Liver (tissue), 3 donors: ENCODE measurements at regions not wholly inside any gene's neighbourhood (a gene's known extent, or its start where the extent isn't known, plus 50 kb on each side); places are given as distances from the start of the nearest gene placed in this dataset.

ENCODE experiments used
- CTCF ChIP-seq: fragments of 150-350 bp; IDR thresholded peaks from 2 replicates; pipeline ENCODE4 v1.5.1; 2017; ENCODE audit warnings: improper control_type of control experiment, low read depth, low read length; ENCODE audit not compliant: missing input control
- GABPA ChIP-seq, 2 donors: IDR thresholded peaks in 1 of 2; conservative IDR thresholded peaks in 1 of 2; 2 replicates each; pipeline ENCODE4 v1.6.1; 2016; ENCODE audit warnings: antibody characterized with exemption in 2 of 2, mild to moderate bottlenecking in 1 of 2, moderate library complexity in 1 of 2
- RAD21 ChIP-seq, 2 donors: IDR thresholded peaks; 2 replicates each; pipeline ENCODE4 v1.6.1; 2016; ENCODE audit warnings: antibody characterized with exemption in 2 of 2, mild to moderate bottlenecking in 2 of 2
- RXRA ChIP-seq, 2 donors: IDR thresholded peaks; 2 replicates each; pipeline ENCODE4 v1.6.1; 2017 to 2018; ENCODE audit warnings: antibody characterized with exemption in 2 of 2, mild to moderate bottlenecking in 1 of 2
- SP1 ChIP-seq: IDR thresholded peaks from 2 replicates; pipeline ENCODE4 v1.6.1; 2018; ENCODE audit warnings: antibody characterized with exemption, mild to moderate bottlenecking
- TAF1 ChIP-seq: conservative IDR thresholded peaks from 2 replicates; pipeline ENCODE4 v1.6.1; 2016; ENCODE audit warnings: antibody characterized with exemption, mild to moderate bottlenecking
- YY1 ChIP-seq: IDR thresholded peaks from 2 replicates; pipeline ENCODE4 v1.6.1; 2016; ENCODE audit warnings: antibody characterized with exemption, mild to moderate bottlenecking
- ZBTB33 ChIP-seq: IDR thresholded peaks from 2 replicates; pipeline ENCODE4 v1.6.1; 2016; ENCODE audit warnings: antibody characterized with exemption
- donor health status: healthy.
- donor health status: healthy.

- TF ChIP-seq RAD21 (IDR thresholded peaks at IDR 0.05) (no peak), CTCF (no peak), GABPA (IDR thresholded peaks at IDR 0.05 in 1 of 2, conservative IDR thresholded peaks at IDR 0.05 in 1 of 2) (no peak), TAF1 (no peak), ZBTB33 (no peak), SP1 (no peak), YY1 (no peak), RXRA (IDR thresholded peaks at IDR 0.05) (no peak)
Measured at GRCh38 chrX:9285342-9285771, 179.5 kb upstream of the TBL1X start.
